ENCODE measurements at regions not wholly inside any gene's neighbourhood (a gene's known extent, or its start where the extent isn't known, plus 50 kb on each side); places are given as distances from the start of the nearest gene placed in this dataset.

DNA sequence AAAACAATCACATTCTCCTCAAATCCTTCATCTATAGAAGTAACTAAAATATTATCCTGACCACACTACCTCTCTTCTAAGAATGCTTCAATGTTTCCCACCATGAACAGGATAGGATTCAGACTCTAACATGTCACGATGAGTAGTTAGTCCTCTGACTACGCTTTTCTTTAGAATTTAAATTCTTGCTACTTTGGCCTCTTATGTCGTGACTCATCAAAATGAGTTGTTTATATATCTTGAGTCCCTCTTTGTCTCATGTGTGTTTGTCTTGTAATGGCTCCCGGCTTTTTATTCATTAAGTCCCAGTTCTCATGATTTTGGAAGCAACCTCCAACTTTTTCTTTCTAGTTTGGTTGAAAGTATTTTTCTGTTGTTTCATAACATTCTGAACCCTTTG, 1289.2 kb downstream of the DSC3 start:
- peak overlapping the region; percentile 84 for H3K27ac Mint-ChIP-seq
- no peaks in the 10 kb centered on the region for H3K9me3 Mint-ChIP-seq
- H3K27me3 Mint-ChIP-seq (ENCODE audit: insufficient read depth) = no peaks in the 10 kb centered on the region; the same call in 1 of the 2 replicates
- H3K4me3 Mint-ChIP-seq = peak overlapping the region; percentile 40
- peaks cover 46% of the 10 kb centered on the region for H3K4me1 Mint-ChIP-seq (ENCODE audit: low read depth)
- DNase-seq = peak; percentile 49
- no peaks in the 10 kb centered on the region for H3K36me3 Mint-ChIP-seq (ENCODE audit: low read depth)
- TF ChIP-seq, protein P1, sequence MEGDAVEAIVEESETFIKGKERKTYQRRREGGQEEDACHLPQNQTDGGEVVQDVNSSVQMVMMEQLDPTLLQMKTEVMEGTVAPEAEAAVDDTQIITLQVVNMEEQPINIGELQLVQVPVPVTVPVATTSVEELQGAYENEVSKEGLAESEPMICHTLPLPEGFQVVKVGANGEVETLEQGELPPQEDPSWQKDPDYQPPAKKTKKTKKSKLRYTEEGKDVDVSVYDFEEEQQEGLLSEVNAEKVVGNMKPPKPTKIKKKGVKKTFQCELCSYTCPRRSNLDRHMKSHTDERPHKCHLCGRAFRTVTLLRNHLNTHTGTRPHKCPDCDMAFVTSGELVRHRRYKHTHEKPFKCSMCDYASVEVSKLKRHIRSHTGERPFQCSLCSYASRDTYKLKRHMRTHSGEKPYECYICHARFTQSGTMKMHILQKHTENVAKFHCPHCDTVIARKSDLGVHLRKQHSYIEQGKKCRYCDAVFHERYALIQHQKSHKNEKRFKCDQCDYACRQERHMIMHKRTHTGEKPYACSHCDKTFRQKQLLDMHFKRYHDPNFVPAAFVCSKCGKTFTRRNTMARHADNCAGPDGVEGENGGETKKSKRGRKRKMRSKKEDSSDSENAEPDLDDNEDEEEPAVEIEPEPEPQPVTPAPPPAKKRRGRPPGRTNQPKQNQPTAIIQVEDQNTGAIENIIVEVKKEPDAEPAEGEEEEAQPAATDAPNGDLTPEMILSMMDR (IDR thresholded peaks at IDR 0.05) = no peak

DNA sequence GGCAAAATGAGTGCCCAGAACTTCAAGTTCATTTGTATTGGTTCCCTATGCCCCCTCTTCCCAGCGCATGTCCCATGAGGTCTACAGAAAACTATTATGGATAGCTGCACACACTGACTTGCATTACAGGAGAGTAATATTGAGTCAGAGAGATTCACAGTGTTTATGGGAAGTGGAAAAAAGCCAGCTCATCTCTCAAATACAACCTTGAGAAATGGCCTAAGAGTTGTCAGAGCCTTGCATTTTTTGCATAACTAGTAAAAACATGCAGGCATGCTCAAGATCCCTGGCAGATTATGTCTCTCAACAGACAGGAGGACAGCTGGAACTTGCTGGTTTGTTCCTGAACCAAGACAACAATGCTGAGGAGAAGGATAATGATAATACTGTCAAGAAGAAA, 1292.8 kb downstream of the DSC3 start:
- no peaks in the 10 kb centered on the region for H3K9me3 Mint-ChIP-seq
- TF ChIP-seq, protein P1 (IDR thresholded peaks at IDR 0.05) = no peak
- peaks cover 50% of the 10 kb centered on the region for H3K4me1 Mint-ChIP-seq (ENCODE audit: low read depth)
- H3K4me3 Mint-ChIP-seq = no peak overlapping the region
- peak overlapping the region; percentile 43 for H3K27ac Mint-ChIP-seq
- H3K36me3 Mint-ChIP-seq (ENCODE audit: low read depth) = no peaks in the 10 kb centered on the region
- DNase-seq = peak; percentile 76
- H3K27me3 Mint-ChIP-seq (ENCODE audit: insufficient read depth) = no peaks in the 10 kb centered on the region; the same call in 1 of the 2 replicates

DNA sequence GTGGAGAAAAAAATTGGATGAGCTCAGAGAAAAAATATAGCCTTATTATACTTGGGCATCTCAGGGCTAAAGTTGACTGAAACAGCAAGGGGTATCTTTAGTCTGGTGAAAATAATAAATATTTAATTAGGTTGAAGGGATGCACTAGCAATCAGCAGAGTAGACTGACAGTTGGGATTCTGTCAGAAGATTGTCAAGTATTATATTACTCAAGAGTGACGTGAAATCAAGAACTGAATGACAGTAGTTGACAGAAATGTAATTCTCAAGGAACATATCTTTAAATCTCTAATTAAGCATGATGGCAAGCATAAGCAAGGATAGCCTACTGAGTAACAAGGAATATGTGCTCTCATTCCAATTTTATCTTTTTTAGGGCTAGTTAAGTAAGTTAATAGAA, 1301.1 kb downstream of the DSC3 start:
- Mint-ChIP-seq H3K4me1 (ENCODE audit: low read depth) (no peaks in the 10 kb centered on the region; the same call in 1 of the 2 replicates), H3K27ac (no peak overlapping the region), H3K9me3 (no peaks in the 10 kb centered on the region), H3K4me3 (no peak overlapping the region), H3K36me3 (ENCODE audit: low read depth) (no peaks in the 10 kb centered on the region), H3K27me3 (ENCODE audit: insufficient read depth) (no peaks in the 10 kb centered on the region; the same call in 1 of the 2 replicates)
- DNase-seq = no peak
- TF ChIP-seq, protein P1 (IDR thresholded peaks at IDR 0.05) = no peak

DNA sequence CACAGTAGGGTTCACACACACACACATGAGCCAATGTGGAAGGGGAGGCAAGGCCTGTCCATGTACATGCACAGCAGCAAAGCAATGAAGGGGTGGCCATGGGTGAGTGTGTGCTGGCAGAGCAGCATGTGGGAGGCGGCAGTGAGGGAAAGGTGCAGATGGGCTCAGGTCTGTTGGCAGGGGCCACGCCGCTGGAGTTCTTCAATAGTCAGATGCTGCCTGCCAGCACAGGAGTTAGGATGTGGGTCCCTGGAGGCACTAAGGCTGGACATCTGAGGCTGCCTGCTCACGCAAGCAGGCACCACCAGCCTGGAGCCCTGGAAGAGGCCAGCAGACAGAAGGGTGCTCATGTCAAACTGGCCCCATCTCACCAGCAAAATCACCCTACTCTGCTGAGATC, 1304.9 kb downstream of the DSC3 start:
- peaks cover 17% of the 10 kb centered on the region for H3K4me1 Mint-ChIP-seq (ENCODE audit: low read depth)

DNA sequence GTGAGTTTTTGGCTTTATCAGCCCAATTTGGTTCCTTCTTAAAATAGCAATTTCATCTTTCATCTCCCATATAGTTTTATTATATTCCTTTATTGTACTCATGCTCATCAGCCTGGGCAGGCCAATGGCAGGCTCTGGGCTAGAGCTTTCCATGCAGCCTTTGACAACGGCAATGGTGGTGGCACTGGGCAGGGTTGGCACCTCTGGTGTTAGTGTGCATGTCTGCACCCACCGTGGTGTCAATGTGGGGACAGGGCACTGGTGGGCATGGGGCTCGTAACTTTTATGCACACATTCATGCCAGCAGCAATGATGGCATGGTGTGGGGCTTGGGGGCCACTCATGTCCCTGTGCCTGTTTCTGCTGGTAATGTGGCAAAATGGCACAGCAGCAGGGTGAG, 1305.4 kb downstream of the DSC3 start:
- H3K27ac Mint-ChIP-seq = no peak overlapping the region
- peaks cover 17% of the 10 kb centered on the region for H3K4me1 Mint-ChIP-seq (ENCODE audit: low read depth)
- no peaks in the 10 kb centered on the region for H3K9me3 Mint-ChIP-seq
- H3K27me3 Mint-ChIP-seq (ENCODE audit: insufficient read depth) = no peaks in the 10 kb centered on the region
- no peak overlapping the region for H3K4me3 Mint-ChIP-seq
- DNase-seq = no peak
- TF ChIP-seq, protein P1 (IDR thresholded peaks at IDR 0.05) = no peak
- H3K36me3 Mint-ChIP-seq (ENCODE audit: low read depth) = no peaks in the 10 kb centered on the region

More for the DNA sequence above, 1304.9 kb downstream of the DSC3 start:
- no peak for DNase-seq
- no peak overlapping the region for H3K27ac Mint-ChIP-seq
- TF ChIP-seq, protein P1 (IDR thresholded peaks at IDR 0.05) = no peak
- H3K27me3 Mint-ChIP-seq (ENCODE audit: insufficient read depth) = no peaks in the 10 kb centered on the region
- H3K9me3 Mint-ChIP-seq = no peaks in the 10 kb centered on the region
- no peak overlapping the region for H3K4me3 Mint-ChIP-seq
- no peaks in the 10 kb centered on the region for H3K36me3 Mint-ChIP-seq (ENCODE audit: low read depth)

DNA sequence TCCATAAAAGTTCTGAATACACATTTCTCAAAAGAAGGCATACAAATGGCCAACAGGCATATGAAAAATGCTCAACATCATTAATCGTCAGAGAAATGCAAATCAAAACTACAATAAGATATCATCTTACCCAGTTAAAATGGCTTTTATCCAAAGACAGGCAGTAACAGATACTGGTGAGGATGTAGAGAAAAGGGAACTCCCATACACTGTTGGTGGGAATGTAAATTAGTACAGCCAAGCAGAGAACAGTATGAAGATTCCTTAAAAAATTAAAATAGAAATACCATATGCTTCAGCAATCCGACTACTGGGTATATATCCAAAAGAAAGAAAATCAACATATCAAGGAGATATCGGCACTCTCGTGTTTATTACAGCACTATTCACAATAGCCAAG, 1312.5 kb downstream of the DSC3 start:
- Mint-ChIP-seq H3K9me3 (peaks cover 17% of the 10 kb centered on the region), H3K4me1 (ENCODE audit: low read depth) (peaks cover 6% of the 10 kb centered on the region), H3K4me3 (no peak overlapping the region), H3K36me3 (ENCODE audit: low read depth) (peaks cover 10% of the 10 kb centered on the region; the same call in 1 of the 2 replicates), H3K27ac (no peak overlapping the region), H3K27me3 (ENCODE audit: insufficient read depth) (peaks cover 1% of the 10 kb centered on the region; the same call in 1 of the 2 replicates)
- no peak for DNase-seq
- TF ChIP-seq, protein P1 (IDR thresholded peaks at IDR 0.05) = no peak

Data from HFFc6 (cell line).